HG03378 (cell line): ENCODE measurements at regions not wholly inside any gene's neighbourhood (a gene's known extent, or its start where the extent isn't known, plus 50 kb on each side); places are given as distances from the start of the nearest gene placed in this dataset.
"Not testable (repeated sequence)": the region's sequence is repeated elsewhere in the genome, so short reads cannot be mapped to it uniquely, and the experiment has no call there.

Experiments
- ATAC-seq: cut with Tn5 transposase; IDR thresholded peaks from one replicate; pipeline ENCODE4 v1.9.1; 2021; ENCODE audit warnings: mild to moderate bottlenecking, moderate library complexity; ENCODE audit not compliant: unreplicated experiment

- no peak for ATAC-seq
Observed at GRCh38 chr3:86794361-86795065, 196.4 kb downstream of the VGLL3 start.

- ATAC-seq: no peak
Observed at GRCh38 chr3:86793786-86794185, 197.2 kb downstream of the VGLL3 start.

DNA sequence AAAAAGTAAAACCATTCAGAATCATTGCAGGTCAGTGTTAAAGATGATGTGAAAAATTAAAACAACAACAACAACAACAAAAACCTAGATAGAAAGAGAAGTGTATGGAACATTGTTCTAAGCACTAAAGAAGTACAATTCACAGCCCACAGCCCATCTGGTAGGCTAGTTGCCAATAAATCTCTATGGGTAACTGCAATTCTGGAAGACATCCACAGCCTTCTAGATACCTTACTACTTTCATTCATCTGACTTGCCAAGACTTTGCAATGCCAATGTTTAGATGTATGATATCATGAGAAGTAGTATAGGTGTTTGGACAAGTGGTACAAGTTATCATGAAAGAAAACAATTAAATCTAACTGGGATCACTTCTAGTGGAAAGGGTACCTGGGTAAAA is 198.6 kb downstream of the VGLL3 start:
- no peak for ATAC-seq

DNA sequence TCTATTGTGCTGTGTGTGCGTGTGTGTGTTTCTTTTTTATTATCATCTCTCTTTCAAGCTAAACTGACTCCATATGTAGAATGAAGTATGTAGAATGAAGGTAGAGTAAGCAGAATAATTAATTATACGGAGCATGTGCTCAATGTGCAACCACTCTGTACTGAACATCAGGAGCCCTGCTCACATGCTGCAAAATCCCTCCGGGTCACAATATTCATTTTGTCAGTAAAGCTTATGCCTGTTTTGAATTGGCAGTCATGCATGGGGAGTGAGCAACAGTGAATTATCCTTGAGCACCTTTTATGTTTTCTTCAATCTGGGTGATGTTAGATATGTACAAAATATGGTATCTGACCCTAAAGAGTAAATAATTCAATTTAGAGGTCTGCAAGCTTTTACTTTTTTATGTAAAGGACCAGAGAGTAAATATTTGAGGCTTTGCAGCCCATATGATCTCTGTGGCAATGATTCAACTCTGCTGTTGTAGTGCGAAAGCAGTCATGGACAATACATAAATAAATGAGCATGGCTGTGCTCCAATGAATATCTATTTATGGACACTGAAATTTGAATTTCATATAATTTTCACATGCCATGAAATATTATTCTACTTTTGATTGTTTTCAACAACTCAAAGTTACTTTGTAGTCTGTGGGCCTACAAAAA is 199.9 kb downstream of the VGLL3 start:
- no peak for ATAC-seq

DNA sequence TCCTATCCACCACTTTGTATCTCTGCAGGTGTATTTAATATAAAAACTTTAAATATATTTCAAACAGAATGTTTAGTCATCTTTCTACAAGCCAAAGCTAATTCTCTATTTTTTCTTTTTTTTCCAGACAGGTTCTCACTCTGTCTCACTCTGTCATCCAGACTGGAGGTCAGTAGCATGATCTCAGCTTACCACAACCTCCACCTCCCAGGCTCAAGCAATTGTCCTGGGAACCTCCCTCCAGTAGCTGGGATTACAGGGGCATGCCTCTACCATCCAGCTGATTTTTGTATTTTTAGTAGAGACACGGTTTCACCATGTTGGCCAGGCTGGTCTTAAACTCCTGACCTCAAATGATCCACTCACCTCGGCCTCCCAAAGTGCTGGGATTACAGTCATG is 202.6 kb downstream of the VGLL3 start:
- ATAC-seq: no peak

DNA sequence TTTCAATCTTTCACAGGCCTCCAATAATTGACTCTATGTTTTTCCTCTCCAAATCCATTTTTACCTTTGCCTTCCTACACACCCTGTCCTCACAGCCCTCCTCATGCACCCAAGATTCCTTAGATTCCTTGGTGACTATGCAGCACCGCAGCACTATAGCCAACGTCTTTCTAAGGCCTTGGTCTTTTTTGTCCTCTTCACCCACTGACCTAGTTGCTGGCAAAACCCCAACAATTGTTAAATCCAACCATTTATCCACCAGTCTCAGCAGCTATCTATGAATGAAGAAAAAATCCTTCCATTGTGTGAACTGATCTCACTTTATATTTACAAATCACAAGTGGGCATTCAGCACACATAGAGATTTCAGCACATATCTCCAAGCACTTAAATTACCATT is 203.9 kb downstream of the VGLL3 start:
- no peak for ATAC-seq

DNA sequence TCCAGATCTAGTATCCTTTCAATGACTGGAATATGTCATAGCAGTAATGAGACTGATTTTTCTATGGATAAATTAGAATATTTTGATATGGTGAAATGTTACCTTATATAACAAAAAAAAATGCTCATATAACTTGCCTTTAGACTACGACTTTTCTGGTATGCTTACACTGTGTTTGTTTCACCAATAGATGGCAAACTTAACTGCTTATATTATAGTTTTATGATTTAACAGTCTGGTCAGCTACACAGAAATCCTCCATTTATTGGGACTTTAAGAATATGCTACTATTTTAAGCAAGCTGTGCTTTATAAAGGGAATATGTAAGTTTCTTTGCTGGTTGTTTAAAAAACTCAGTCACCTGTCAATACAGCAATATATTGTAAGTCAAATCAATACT is 205.6 kb downstream of the VGLL3 start:
- ATAC-seq: no peak

DNA sequence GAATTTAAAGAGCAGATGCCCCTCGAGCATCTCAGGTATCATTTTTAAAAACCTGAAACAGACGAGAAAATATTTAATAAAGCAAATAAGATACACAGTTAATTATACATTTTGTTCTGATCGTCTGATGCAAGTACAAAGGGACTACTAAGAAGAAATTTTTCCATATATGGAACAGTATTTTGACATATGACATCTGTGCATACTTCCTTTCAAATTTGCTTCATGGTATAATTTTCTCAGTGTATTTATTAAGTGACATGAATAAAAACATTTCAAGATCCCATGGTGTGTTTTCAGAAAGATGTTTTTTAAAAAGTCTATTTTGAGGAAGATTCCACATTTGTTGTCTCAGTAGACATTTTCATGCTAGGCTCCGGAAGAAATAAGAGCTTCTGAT is 208.1 kb downstream of the VGLL3 start:
- no peak for ATAC-seq

DNA sequence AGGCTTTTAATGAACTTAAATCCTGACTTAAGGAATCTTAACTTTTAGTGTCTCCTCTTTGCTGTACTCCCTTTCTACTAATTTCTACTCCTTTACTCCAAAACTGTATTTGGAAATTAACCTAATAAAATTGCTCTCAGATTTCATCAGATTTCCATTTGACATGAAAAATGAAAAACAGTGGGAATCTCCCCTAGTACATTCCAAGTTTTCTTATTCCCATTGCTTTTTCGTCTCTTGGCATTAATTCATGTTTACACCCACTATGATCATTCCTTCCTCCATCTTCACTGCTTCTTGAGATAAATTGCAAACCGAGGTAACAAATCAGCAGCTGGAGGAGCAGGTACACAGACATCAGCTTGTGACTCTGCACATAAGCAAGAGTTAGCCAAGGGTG is 208.7 kb downstream of the VGLL3 start:
- no peak for ATAC-seq

GRCh38 chr3:86774082-86774691 is 216.8 kb downstream of the VGLL3 start:
- peak; percentile 65 for ATAC-seq

DNA sequence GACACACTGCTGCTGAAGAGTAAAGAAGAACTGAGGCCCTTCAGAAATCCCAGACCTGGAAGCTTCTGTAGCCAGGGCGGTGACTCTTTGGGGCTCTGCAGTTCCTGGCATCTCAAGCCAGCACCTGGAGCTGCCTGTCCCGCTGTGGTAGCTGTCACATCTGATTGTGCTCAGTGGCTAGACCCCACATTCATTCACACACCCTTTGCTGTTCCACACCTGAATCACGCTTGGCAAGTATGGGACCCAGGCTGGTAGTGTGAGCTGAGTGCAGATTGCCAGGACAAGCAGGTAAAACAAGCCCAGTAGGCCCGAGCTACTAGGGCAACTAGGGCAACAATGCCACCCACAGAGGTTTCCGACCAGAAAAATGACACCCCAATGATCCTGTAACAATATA is 218.2 kb downstream of the VGLL3 start:
- no peak for ATAC-seq

GRCh38 chr3:86771741-86772512 is 219.0 kb downstream of the VGLL3 start:
- no peak for ATAC-seq

DNA sequence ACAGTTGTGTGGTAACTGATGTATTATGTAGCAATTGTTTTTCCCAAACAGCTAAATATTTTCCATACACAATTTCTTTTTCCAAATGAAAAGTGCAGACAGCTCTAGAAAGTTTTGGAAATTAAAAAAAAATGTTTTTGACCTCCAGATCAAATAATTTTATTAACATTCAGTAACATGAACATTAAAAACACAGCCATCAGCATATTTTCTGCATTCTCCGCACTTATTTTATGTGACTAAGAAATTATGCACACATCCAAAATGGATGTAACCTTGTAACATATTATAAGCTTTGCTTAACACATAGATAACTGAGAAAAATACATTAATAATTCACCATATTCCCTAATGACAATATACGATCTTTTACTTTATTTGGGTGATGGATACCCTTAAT is 224.6 kb downstream of the VGLL3 start:
- ATAC-seq: no peak

- ATAC-seq: not testable (repeated sequence)
Observed at GRCh38 chr3:86757322-86758179, 233.4 kb downstream of the VGLL3 start.

- no peak for ATAC-seq
Observed at GRCh38 chr3:86748015-86748414, 242.9 kb downstream of the VGLL3 start.

GRCh38 chr3:86744051-86744450 is 246.9 kb downstream of the VGLL3 start:
- ATAC-seq: no peak

GRCh38 chr3:86743233-86743632 is 247.7 kb downstream of the VGLL3 start:
- no peak for ATAC-seq

DNA sequence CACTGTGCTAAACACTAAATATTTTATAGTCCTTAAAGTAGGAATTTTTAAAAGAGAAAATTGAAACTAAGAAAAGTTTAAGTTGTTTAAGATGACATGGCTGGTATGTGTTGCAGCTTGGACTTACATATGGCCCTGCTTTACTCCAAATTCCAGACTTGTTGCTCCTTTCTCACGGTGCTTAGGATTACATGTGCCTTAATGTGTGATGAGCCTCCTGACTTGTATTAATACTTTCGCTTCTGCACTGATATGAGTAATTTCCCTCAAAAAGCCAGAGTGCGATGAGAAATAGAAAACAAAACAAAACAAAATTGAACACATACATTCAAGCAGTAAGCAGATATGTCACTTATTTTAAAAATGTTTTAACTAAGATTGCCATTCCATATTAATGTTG is 250.2 kb downstream of the VGLL3 start:
- no peak for ATAC-seq

DNA sequence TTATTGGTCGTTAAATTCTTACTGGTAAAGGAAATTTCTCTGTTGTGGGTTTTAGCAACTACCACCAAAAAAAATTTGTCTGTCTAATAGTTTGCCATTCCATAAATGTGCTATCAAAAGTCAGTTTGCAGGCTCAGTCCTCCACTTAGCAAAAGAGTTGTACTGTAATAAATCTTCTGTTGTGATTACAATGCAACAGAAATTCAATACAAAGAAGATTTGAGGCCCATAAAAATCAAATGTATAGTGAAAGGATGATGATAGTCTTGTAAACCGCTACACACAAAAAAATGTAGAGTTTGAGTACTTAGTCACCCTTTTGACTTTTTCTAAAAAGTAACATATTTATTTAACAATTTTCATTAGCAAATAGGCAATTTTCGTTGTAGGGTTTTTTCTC is 251.7 kb downstream of the VGLL3 start:
- no peak for ATAC-seq

GRCh38 chr3:86738684-86739083 is 252.3 kb downstream of the VGLL3 start:
- no peak for ATAC-seq

- no peak for ATAC-seq
Observed at GRCh38 chr3:86737517-86737916, 253.4 kb downstream of the VGLL3 start.
